Activated CD4-positive, CD25-positive, alpha-beta regulatory T cell treated with anti-CD3 and anti-CD28 coated beads, Interleukin-2, amount 50 U/mL, for 16 hours (primary cell): ENCODE measurements at regions not wholly inside any gene's neighbourhood (a gene's known extent, or its start where the extent isn't known, plus 50 kb on each side); places are given as distances from the start of the nearest gene placed in this dataset.

ENCODE experiments used
- DNase-seq: peaks from one replicate; pipeline ENCODE4 v3.0.0-alpha.2; 2020; ENCODE audit warnings: low read depth, low spot score

DNA sequence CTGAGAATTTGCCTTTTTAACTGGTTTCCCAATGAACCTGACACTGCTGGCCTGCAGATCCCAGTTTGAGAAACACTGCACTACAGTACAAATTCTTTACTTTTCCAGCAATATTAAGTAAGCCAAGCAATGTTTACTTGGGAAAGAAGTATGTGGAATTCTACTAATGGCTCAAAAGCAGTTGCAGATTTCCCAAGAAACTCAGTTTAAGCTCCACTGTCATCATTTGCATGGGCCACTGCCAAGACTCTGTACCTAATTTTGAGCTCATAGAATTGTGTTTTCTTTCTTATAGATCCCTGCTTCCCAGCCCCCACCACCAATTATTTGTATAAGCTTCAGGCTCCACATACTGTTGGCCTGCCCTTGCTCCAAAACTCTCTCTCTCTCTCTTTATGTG, 676.1 kb downstream of the RNF144A start:
- DNase-seq = no peak

DNA sequence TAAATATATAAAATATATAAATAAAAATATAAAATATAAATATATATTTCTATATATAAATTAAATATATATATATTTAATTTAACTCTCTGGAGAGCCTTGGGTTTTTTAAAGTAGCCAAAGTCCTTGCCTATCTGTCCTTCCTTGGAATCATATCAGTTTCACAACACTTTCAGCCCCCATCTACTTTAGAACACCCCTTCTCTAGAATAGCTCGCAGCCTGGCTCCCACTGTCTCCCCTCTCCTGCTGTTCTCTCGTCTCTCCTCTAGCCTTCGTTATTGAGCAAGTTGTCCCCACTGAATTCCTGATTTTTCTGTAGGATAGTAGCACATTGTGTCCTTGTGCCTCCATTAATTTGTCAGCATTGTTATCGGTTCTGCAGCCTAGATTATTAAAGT, 677.0 kb downstream of the RNF144A start:
- no peak for DNase-seq

DNA sequence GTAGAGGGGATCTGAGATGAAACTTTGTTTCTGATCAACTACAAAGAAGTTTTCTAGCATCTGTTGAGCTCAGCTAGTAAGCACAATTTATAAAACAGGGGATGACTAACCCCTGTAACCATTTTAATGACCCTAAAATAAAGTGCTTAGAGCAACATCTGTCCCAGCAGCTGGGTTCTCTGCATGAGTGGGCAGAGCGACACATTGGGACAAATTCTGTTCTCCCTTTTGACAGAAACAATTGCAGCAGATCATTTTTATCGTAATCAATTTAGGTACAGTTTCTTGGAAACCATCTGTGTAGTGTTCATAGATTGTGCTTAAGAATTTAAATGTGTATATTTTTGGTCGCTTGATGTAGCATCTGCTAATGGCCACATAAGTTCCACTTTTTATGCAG, 678.0 kb downstream of the RNF144A start:
- no peak for DNase-seq

DNA sequence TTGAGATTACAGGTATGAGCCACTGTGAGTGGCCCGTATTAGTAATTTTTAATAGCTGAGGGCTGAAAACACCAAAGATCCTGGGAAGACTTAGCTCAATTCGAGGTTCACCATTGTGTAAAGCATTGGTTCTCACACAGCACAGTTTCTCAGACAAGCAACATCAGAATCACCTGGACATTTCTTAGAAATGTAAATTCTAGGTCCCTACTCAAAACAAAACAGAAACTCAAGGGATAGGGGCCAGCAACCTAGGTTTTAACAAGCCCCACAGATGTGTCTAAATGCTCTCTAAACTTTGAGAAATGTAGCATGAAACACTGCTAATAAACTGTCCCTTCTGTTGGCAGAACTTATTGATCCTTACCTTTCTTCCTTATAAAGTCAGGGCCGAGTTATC, 681.2 kb downstream of the RNF144A start:
- no peak for DNase-seq

DNA sequence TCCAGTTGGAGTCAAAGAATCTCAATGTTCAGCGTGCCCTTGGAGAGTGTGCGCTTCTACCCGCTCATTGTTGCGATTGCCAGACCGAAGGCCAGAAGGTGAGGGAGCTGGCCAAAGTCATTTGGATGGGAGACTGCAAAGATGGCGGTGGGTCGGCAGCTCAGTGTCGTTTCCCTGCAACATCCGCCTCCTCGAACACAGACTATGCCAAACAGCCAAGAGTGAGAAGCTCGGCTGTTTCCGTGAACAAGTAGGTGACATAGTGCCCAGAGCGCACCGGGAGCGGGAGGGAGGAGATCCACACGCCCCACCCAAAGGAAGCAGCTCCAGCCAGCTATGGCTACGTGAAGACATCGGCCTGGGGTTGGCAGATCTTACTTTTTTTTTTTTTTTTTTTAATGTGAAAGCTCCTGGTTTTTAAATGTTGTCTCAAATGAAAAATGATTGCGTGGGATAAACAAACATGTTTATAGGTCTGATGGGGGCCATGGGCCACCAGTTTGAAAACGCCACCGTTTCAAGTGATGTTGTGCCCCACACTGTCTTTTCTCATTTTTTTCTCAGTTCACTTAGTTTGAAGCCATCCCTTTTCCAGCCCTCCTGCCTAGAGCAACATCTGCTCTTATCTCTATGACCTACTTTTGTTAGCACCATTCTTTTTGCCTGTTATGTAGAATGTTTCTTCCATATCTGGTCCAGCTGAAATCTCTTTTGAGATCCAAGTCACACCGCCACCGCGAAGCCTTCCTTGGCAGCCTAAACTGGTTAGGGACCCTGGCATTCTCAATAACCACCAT, 682.4 kb downstream of the RNF144A start:
- DNase-seq = no peak

DNA sequence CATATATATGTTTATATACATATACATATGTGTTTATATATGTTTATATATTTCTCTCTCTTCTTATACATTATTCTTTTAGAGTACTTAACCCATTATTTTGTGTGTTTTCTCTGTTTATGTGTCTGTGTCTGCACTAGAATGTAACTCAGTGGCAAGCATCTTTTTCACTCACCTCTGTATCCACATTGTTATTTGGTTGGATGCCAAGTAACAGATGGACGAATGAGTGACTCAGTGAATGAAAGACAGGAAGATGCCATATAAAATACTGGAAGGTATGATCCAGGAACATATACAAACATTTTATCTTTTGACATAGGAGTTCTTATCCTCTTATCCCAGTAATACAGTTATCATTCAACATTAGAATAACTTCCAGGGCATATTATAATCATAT, 684.8 kb downstream of the RNF144A start:
- DNase-seq = no peak

DNA sequence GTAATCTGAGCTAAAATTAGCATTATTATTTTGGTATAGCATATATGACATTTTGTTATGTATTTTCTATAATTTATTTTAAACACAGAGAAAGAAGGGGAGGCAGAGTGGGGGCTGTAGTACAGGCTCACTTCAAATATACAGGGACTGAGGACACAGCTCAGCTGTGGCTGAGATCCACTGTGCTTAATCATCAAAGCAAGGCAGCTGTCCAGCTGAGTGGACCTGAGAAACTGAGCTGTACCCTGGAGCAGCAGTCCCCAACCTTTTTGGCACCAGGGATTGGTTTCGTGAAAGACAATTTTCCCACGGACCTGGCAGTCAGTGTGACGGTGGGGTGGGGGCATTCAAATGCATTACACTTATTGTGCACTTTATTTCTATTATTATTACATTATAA, 687.2 kb downstream of the RNF144A start:
- DNase-seq = no peak

DNA sequence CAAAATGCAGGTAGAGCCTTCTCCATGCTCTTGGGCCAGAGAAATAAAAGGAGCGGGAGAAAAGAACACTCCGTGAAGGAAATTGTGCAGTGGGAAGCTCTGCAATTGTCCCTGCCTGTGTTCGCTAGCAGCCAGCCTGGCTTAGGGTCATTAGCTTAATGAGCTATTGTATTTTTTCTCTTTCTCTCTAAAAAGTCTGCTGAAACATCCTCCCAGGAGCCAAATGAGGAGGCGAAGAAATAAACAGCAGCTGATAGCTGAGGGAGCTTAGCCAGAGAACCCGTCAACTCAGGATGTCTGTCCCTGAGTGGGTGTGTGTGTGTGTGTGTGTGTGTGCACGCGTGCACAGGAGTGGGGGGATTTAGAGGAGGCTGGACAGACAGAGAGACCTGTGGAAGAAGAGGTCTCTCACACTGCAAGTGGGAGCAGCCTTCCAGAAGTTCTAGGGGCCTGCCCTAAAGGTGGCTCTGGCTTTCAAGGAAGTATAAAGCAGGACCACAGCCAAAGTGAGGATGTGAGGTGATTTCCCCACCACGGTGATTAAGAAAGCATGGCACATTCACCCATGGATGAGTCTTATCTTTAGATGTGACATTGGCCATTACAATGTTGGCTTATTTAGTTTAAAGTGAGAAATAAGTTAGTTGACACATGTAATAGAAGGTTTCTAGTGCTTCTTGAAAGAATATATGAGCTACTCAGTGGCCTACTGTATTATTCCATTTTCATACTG, 690.4 kb downstream of the RNF144A start:
- no peak for DNase-seq

DNA sequence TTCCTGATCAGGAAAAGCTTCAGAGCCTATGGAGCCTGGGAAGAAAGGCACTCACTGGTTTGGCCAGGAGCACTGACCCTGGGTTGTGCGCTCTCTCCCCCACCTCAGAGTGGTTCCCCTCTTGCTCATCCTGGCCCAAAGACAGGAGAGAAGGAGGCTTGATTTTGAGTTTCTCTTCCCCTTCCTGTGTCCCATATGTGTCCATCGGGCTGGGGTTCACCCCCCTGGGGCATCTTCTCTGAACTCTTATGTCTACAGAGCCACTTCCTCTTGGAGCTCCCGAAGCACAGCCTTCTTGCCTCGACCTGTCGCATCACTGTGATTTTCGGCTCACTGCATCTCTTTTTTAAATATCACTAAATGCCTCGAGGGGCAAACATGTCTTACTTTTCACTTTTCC, 692.3 kb downstream of the RNF144A start:
- DNase-seq = no peak

DNA sequence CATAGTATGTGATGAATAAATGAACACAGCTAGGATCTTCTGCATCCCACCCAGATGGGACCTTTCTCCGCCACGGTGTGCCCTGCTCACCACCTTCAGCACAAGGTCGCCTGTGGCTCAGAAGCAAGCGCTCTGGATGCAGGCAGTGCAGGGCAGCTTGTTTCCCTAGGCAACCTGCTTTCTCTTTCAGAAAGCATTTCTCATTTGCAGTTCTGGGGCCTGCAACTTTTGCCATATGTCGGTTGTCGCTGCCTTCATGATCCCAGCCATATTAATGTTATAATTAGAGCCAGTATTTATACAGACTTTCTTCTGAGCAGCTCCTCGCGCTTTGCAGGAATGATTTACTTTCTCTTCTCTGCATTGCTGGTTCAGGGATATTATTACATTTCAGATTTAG, 692.8 kb downstream of the RNF144A start:
- no peak for DNase-seq

DNA sequence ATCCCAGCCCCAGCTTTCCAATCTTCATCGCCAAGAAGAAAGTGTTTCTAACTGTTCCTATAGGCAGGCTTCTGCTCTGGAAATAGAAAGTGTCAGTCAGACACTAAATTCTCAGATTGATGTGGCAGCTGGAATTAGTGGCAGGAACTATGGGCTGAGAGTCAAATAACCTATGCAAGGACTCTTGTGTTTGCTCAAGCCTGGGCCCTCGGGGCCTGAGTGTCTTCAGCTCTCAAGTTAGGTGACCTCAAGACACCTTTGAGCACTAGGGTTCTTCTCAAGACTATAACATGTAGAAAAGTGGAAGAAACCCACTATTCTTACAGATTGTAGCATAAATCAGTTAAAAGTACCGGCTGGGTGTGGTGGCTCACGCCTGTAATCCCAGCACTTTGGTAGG, 694.5 kb downstream of the RNF144A start:
- no peak for DNase-seq

DNA sequence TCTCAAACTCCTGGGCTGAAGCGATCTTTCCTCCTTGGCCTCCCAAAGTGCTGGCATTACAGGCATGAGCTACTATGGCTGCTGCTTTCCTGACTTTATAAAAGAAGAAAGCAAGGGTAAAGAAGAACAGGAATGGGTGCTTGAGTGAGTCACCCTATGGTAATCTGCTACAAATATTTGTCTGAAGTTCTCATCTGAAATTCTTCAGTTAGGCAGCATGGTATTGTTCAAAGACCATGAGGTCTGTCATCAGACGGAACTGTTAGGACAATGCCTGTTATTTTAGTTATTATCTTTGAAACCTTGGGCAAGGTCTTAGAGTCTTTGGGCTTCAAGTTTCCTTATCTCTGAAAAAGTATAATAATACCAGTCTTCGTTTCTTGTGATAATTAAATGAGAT, 695.8 kb downstream of the RNF144A start:
- no peak for DNase-seq

DNA sequence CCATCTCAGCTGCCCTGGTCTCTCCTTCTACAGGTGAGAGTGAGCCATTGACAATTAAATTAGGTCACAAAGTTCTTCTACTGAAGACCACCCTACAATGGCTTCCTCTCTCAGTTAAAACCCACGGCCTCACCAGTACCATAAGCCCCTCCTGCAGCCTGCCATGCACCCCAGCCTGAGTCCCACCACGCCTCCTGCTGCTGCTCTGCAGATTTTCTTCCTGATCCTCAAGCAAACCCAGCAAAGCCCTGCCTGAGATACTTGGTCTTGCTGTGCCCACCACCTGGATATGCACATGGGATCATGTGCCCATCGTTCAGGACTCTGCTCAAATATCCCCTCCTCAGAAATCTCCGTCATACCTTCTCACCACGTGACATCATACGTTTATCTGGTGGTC, 696.6 kb downstream of the RNF144A start:
- DNase-seq = no peak

DNA sequence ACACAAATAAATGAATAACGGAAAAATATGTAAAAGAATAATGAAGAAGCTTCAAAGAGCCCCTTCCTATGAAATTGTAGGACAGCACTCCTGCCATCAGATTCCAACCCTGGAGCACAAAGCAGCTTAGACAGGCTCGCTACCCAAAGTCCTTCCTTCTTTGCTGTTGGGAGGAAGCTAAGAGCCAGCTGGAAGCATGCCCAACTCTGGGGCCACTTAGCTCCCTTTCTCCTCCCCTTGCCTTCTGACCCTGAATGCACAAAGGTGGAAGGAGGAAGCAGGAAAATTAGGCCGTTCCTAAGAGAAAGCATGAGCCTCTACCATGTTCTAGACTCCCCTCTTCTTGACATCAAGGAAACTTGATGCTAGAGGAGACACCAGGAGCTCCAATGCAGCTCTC, 700.8 kb downstream of the RNF144A start:
- DNase-seq = no peak

DNA sequence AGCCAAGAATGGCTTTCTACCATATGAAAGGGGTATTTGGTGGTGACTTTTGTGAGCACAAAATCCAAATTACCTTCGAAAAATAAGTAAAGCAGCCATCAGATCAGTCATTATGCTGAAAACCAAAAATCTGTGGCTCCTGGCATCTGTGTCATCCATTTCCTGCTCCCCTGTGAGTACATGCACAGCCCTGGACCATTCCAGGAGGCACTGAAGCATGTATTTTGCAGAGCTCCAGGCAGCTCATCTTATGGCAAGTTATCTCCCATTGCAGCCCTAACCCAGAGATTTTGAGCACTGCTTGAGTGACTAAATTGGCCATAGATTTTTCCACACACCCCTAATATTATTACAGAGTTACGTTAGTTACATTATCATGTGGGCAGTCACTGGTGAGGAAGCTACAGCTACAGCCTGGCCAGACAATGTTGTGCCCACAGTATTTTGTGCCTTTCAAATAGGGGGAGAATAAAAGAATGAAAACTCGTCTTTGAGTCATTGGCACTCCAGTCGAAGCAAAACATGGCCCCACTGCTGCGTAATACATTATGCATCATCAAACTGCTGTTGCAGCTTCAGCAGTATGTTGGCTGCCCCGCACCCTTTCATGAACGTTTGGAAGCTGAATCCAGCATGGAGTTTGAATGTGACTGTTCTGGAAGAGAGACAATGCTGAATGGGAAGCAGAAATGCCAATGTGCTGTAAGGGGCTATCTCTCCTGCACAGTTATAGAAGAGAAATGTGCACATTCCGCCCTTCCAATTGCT, 702.2 kb downstream of the RNF144A start:
- no peak for DNase-seq

DNA sequence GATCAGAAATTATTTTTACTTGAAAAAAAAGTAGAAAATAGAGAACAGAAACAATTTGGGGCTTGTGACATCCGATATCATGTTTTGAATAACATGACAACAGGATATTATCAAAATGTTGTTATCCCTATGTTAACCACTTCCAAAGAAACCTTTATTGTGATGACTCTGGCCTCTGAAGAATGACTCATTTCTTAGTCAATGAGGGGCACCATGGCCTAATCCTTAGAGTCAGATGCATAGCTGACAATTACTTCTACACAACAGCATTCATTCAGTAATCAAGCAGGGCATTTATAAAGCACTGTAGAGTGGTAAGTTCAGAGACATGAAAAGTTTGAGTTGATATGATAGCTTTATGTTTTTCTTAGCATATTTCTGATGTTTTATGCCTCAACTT, 703.0 kb downstream of the RNF144A start:
- DNase-seq = no peak

DNA sequence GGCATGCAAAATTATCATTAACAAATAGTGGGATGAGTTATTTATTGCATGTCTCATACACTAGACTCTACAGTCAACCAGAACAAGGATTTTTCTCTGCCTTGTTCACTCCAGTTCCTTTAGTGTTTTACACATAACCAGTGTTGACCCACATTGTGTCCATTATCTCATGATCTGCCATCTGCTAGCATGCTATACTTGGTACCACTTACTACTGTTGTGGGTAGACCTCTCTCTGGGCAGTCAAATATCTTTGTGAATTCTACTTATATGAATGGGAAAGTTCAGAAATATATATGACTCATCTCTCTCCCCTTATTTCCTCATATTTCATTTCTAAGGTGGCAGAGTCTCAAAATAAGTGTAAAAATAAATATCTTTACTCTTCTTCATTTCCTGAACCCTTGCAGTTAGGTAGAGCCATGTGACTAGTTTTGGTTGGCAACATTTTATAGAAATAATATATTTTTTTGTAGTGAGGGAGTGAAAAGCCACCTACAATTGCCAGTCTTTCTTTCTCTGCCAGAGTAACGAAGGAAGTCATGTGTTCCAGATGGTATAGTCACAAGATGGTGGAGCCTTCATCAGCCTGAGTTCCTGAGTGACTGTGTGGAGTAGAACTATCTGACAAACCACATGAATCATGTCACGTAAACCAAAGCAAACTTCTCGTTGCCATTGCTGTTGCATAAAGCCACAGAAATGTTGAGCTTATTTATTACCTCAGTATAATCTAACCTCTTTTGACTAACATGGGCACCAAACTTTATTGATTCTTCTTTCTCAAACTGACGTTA, 704.0 kb downstream of the RNF144A start:
- no peak for DNase-seq

DNA sequence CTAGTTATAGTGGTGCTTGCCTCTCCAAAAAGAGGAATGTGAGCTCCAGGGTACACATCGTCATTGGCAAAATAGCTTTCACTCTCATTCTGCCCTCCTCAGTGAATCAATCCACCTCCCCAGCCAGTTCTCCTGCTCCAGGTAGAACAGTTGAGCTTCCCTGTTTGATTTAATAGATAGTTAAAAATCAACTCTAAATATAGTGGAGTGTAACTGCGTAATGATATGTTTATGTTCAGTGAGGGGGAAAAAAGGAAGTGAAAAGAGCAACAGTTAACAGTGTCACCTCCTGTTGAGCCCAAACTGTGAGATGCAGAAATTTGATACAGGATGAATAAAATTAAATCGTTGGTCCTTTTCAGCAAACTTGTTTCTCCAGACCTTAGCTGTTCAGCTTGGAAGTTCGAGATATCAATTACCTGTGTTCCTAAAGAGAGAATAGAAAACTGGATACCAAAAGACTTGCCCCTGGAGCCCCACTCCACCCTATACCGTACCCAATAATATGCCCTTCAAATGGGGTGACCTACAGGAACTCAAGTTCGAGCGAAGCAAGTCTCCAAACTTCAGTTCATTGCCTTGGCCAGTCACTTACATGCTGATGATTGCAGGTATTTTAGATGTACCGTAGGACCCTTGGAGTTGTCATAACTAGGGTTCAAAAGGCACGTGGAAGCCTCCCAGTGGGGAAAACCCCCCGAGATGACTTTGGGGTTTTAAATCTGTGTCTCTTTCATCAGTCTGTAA, 708.4 kb downstream of the RNF144A start:
- no peak for DNase-seq

DNA sequence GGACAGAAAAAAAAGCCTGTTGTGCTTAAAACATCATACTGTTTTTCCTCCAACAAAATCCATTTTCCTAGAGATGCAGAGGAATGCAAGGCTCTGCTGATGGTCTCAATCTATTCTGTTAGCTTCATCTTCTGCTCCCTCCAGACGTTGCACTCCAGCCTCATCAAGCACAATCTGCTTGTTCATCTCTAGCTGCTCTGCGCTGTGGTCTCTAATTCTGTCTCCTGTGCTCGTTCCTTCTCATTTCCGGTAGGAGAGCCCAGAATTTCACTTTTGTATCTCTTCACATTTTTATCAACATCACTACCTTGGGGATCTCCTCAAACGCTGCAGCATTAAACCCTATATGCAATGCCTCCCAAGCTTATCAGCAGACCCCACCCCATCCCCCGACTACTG, 708.9 kb downstream of the RNF144A start:
- no peak for DNase-seq

DNA sequence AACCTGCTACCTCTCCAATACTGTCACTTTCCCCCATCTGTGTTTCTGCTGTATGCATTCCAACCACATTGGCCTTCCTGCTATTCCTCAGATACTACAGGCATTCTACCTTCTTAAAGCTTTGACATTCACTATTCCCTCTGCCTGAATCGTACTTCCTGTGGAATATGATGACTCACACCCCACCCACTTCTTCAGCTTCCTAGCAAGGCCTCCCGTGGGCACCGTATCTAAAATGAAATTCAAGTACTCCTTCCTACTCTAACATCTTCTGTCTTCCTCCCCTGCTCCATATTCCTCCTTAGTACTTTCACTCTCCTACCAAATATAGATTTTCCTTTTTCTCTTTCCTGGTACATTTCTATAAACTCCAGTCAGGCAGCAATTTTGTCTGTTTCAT, 710.4 kb downstream of the RNF144A start:
- no peak for DNase-seq

DNA sequence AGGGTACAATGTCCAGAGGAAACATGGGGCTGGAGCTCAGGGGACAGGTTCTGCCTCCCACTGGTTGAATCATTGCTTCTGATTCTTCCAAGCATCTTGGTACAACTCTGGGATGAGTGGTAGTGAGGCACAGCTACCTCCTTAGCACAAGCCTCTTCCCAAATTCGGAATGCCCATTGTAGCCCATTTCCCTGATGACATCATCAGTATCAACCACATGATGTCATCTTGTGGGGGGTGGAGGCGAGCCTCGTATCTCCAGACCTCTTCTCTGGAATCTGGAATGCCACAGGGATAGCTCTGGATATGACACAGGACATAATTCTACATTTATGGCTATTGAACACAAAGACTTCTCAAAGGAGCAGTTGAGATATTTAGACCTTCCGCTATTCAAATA, 715.2 kb downstream of the RNF144A start:
- no peak for DNase-seq
